ENCODE measurements at regions not wholly inside any gene's neighbourhood (a gene's known extent, or its start where the extent isn't known, plus 50 kb on each side); places are given as distances from the start of the nearest gene placed in this dataset.

- no peak for TF ChIP-seq CTCF (IDR thresholded peaks at IDR 0.05)
- TF ChIP-seq POLR2A (IDR thresholded peaks at IDR 0.05) = no peak
- TF ChIP-seq POLR2AphosphoS5 (IDR thresholded peaks at IDR 0.05) = no peak
- no peak for TF ChIP-seq EP300 (IDR thresholded peaks at IDR 0.05)
These were observed 468.9 kb downstream of the IPMK start for GRCh38 chr10:57798830-57799229.

Data from stomach (tissue), 4 donors.